Mesendoderm (in vitro differentiated cells): ENCODE measurements at regions not wholly inside any gene's neighbourhood (a gene's known extent, or its start where the extent isn't known, plus 50 kb on each side); places are given as distances from the start of the nearest gene placed in this dataset.

Experiments
- DNase-seq: peaks from one replicate; pipeline ENCODE4 v3.0.0; 2013
- H2AK5ac ChIP-seq: 2 replicates; pipeline ENCODE4 v1.6.1; 2013; ENCODE audit warnings: low read length, inconsistent platforms
- H2BK120ac ChIP-seq: 2 replicates; pipeline ENCODE4 v1.6.1; 2013; ENCODE audit warnings: low read depth, mild to moderate bottlenecking, low read length, moderate library complexity, mixed read lengths
- H2BK15ac ChIP-seq: replicated peaks from 2 replicates; pipeline ENCODE4 v1.6.1; 2013; ENCODE audit warnings: low read depth, mild to moderate bottlenecking, moderate library complexity
- H2BK5ac ChIP-seq: 2 replicates; pipeline ENCODE4 v1.6.1; 2013; ENCODE audit warnings: low read length, inconsistent platforms
- H3K18ac ChIP-seq: 2 replicates; pipeline ENCODE4 v1.6.1; 2013; ENCODE audit warnings: mild to moderate bottlenecking, low read length, mixed read lengths
- H3K23ac ChIP-seq: one replicate; pipeline ENCODE4 v1.6.1; 2013; ENCODE audit warnings: low read length
- H3K27ac ChIP-seq: 2 replicates; pipeline ENCODE4 v1.5.1; 2013; ENCODE audit warnings: low read depth, mild to moderate bottlenecking, inconsistent platforms, low read length, moderate library complexity
- H3K27me3 ChIP-seq: 2 replicates; pipeline ENCODE4 v1.6.1; 2013; ENCODE audit warnings: low read length, control low read depth, mild to moderate bottlenecking, inconsistent platforms; ENCODE audit not compliant: insufficient read depth, poor library complexity
- H3K36me3 ChIP-seq: 2 replicates; pipeline ENCODE4 v1.6.1; 2013; ENCODE audit warnings: low read length, inconsistent platforms; ENCODE audit not compliant: control insufficient read depth, insufficient read depth
- H3K4ac ChIP-seq: one replicate; pipeline ENCODE4 v1.6.1; 2013; ENCODE audit warnings: low read depth, mild to moderate bottlenecking, low read length, moderate library complexity
- H3K4me1 ChIP-seq: 2 replicates; pipeline ENCODE4 v1.6.1; 2013; ENCODE audit warnings: low read depth, low read length, inconsistent platforms; ENCODE audit not compliant: control insufficient read depth
- H3K4me2 ChIP-seq: 2 replicates; pipeline ENCODE4 v1.6.1; 2013; ENCODE audit warnings: low read length
- H3K4me3 ChIP-seq: 2 replicates; pipeline ENCODE4 v1.5.1; 2013; ENCODE audit warnings: mild to moderate bottlenecking, low read length
- H3K56ac ChIP-seq: one replicate; pipeline ENCODE4 v1.6.1; 2013; ENCODE audit warnings: low read length
- H3K79me1 ChIP-seq: 2 replicates; pipeline ENCODE4 v1.6.1; 2013; ENCODE audit warnings: low read length, inconsistent platforms
- H3K79me2 ChIP-seq: 2 replicates; pipeline ENCODE4 v1.6.1; 2013; ENCODE audit warnings: mild to moderate bottlenecking, low read length; ENCODE audit not compliant: control insufficient read depth, insufficient read depth
- H3K9ac ChIP-seq: 2 replicates; pipeline ENCODE4 v1.6.1; 2013; ENCODE audit warnings: low read length, inconsistent platforms
- H4K5ac ChIP-seq: one replicate; pipeline ENCODE4 v1.6.1; 2013; ENCODE audit warnings: low read length
- H4K8ac ChIP-seq: one replicate; pipeline ENCODE4 v1.6.1; 2013; ENCODE audit warnings: low read depth, mild to moderate bottlenecking, control low read depth, low read length, moderate library complexity
- WGBS: extraction: QIAGEN DNeasy Blood & Tissue Kit; methylation state at CpG from one replicate; pipeline ENCODE4 v1.1.7; 2013; ENCODE audit warnings: low lambda C conversion rate, missing lambda C conversion rate; ENCODE audit not compliant: insufficient coverage; ENCODE audit errors: extremely low coverage; 5-methylcytosine and 5-hydroxymethylcytosine counted together

DNA sequence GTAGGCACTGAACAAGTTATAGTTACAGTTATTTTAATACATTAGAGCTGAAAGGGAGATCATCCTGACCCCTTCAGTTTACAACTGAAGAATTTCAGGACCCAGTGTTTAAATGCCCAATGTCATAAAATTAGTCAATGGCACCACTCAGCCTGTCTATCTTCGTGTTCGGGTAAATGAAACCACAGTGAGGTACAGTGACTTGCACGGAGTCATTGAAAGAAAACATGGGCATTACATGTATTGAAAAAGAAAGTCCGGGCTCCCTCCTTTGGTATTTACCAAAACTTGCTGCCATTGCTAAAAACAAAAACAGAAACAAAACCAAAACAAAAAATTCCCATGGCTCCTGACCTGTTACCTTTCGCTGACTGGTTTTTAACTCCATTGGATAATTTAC is 131.7 kb downstream of the SH2D1A start:
- Histone ChIP-seq H3K23ac (no peak overlapping the region), H3K36me3 (no peaks in the 10 kb centered on the region), H2BK15ac (no peak overlapping the region), H3K4ac (no peak overlapping the region), H3K79me1 (no peaks in the 10 kb centered on the region), H3K9ac (no peak overlapping the region), H3K18ac (no peak overlapping the region), H3K56ac (no peak overlapping the region), H2BK5ac (no peak overlapping the region), H3K27me3 (no peaks in the 10 kb centered on the region), H3K79me2 (no peaks in the 10 kb centered on the region), H3K4me3 (no peak overlapping the region), H3K4me2 (no peak overlapping the region), H2AK5ac (no peak overlapping the region), H4K8ac (no peak overlapping the region), H3K4me1 (no peaks in the 10 kb centered on the region), H4K5ac (no peak overlapping the region), H2BK120ac (no peak overlapping the region), H3K27ac (no peak overlapping the region)
- WGBS: no CpG with 5 or more reads among the region's 5 CpGs
- no peak for DNase-seq

DNA sequence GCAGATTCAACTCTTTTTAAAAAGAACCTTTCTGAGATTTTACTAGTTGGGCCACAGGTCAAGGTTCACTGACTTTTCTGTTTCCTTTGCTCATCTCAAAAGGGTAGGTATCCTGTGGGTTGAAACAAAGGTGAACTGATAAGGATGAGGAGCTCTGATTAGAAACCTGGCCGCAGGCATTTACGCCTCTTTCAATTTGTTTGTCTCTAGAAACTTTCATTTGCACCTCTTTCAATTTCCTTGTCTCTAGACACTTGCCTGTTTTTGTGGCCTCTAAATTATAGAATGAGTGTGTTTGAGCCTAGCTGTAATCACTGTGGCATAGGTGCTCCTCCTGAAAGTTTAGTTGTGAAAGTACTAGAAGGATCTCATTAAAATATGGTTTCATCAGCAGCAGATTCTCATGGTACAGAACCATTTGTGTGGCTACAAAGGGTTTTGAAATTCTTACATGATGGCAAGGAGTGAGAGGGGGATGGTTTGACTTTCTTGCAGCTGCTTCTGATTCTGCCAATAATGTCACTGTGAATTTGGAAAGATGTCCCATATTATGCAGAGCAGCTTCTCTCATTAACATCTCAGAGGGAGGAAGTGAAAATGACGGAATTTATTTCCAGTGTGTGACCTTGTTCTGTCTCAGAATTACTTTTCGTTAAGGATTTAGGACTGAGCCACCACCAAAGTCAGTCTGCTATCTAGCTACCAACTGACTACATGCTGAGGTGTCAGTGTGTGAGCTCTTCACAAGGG is 142.2 kb downstream of the SH2D1A start:
- H2BK5ac ChIP-seq: no peak overlapping the region
- no peak overlapping the region for H4K8ac ChIP-seq
- no peak overlapping the region for H3K4me3 ChIP-seq
- no peak overlapping the region for H3K18ac ChIP-seq
- no peak overlapping the region for H4K5ac ChIP-seq
- H3K9ac ChIP-seq: no peak overlapping the region
- H3K27me3 ChIP-seq: no peaks in the 10 kb centered on the region
- H2AK5ac ChIP-seq: no peak overlapping the region
- no CpG with 5 or more reads among the region's 4 CpGs for WGBS
- H2BK120ac ChIP-seq: no peak overlapping the region
- H3K79me1 ChIP-seq: no peaks in the 10 kb centered on the region
- H3K4ac ChIP-seq: no peak overlapping the region
- H2BK15ac ChIP-seq: no peak overlapping the region
- H3K23ac ChIP-seq: no peak overlapping the region
- no peaks in the 10 kb centered on the region for H3K36me3 ChIP-seq
- H3K27ac ChIP-seq: no peak overlapping the region
- peak; percentile 78 for DNase-seq
- no peak overlapping the region for H3K56ac ChIP-seq
- H3K4me1 ChIP-seq: no peaks in the 10 kb centered on the region
- no peaks in the 10 kb centered on the region for H3K79me2 ChIP-seq
- H3K4me2 ChIP-seq: no peak overlapping the region

DNA sequence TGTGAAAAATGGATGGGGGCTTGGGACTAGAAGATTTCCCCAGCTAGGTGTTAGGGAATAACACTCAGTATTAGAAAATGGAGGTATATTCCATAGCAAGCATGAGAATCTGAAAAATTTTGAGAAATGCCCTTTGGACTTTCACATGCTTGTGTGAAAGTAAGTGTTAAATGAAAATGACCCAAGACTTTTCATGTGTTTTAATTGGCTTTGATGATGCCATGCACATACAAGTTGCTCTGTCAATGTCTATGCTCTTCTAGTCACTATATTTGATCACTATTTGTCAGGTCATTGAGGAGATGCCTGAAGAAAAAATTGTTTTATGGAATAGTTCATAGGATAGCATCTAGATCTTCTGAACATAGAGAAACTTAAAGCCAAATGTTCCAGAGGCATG is 147.6 kb downstream of the SH2D1A start:
- Histone ChIP-seq H3K56ac (no peak overlapping the region), H3K79me2 (no peaks in the 10 kb centered on the region), H3K4me3 (no peak overlapping the region), H3K23ac (no peak overlapping the region), H3K36me3 (no peaks in the 10 kb centered on the region), H3K27ac (no peak overlapping the region), H3K79me1 (no peaks in the 10 kb centered on the region), H4K8ac (no peak overlapping the region), H3K4me1 (no peaks in the 10 kb centered on the region), H3K27me3 (no peaks in the 10 kb centered on the region), H3K9ac (no peak overlapping the region), H2AK5ac (no peak overlapping the region), H3K4me2 (no peak overlapping the region), H4K5ac (no peak overlapping the region), H3K4ac (no peak overlapping the region), H2BK120ac (no peak overlapping the region), H2BK15ac (no peak overlapping the region), H2BK5ac (no peak overlapping the region), H3K18ac (no peak overlapping the region)
- DNase-seq: no peak

DNA sequence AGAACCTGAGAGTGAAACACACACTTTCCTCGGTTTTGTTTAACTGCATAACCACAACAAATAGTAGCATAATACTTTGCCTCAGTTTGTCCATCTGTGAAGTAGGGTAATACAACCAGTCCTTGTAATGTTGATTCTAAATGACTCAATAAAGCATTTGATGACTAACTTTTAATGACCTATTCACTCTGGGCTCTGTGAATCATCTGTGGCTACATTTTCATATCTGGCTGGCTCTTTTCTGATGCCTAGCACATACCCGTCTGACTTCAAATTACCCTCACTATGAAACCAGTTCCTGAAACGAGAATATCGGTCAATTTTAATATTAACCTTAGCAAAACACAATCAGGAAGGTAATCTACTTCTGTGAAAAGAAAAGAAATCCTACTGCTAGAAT is 151.0 kb downstream of the SH2D1A start:
- no peak overlapping the region for H3K18ac ChIP-seq
- H3K36me3 ChIP-seq: no peaks in the 10 kb centered on the region
- no peak overlapping the region for H2BK120ac ChIP-seq
- WGBS: no CpG with 5 or more reads among the region's 4 CpGs
- H3K27me3 ChIP-seq: no peaks in the 10 kb centered on the region
- no peak overlapping the region for H3K4me2 ChIP-seq
- H3K27ac ChIP-seq: no peak overlapping the region
- no peak overlapping the region for H4K5ac ChIP-seq
- no peak overlapping the region for H4K8ac ChIP-seq
- no peak overlapping the region for H2BK5ac ChIP-seq
- DNase-seq: no peak
- no peaks in the 10 kb centered on the region for H3K79me1 ChIP-seq
- H3K23ac ChIP-seq: no peak overlapping the region
- H3K9ac ChIP-seq: no peak overlapping the region
- H3K79me2 ChIP-seq: no peaks in the 10 kb centered on the region
- no peaks in the 10 kb centered on the region for H3K4me1 ChIP-seq
- H3K56ac ChIP-seq: no peak overlapping the region
- H3K4me3 ChIP-seq: no peak overlapping the region
- H2BK15ac ChIP-seq: no peak overlapping the region
- no peak overlapping the region for H3K4ac ChIP-seq
- no peak overlapping the region for H2AK5ac ChIP-seq

DNA sequence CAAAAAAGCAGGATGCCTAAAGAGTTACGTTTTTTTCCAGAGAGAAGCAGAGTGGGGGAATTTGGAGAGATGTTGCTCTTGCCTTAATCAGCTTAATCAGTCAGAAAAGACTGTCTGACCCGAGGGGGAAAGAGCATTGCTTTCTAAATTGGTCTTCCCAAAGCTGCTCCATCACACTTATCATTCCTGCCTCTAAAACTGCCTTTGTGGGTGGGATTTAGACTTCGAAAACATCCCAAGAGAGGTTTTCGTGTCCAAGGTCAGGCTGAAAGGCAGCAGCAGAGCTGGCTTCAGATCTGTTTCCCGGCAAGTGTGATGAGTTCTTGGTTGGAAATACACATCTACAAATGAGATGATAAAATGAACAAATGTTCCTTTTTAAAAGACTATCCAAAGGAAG is 155.2 kb downstream of the SH2D1A start:
- no peak overlapping the region for H2AK5ac ChIP-seq
- H3K27ac ChIP-seq: no peak overlapping the region
- no peaks in the 10 kb centered on the region for H3K27me3 ChIP-seq
- no peak for DNase-seq
- H2BK5ac ChIP-seq: no peak overlapping the region
- no peak overlapping the region for H3K56ac ChIP-seq
- no peak overlapping the region for H3K4ac ChIP-seq
- no peaks in the 10 kb centered on the region for H3K79me2 ChIP-seq
- no peak overlapping the region for H2BK15ac ChIP-seq
- no peak overlapping the region for H3K4me3 ChIP-seq
- no peak overlapping the region for H4K8ac ChIP-seq
- H3K79me1 ChIP-seq: no peaks in the 10 kb centered on the region
- H3K23ac ChIP-seq: no peak overlapping the region
- H2BK120ac ChIP-seq: no peak overlapping the region
- H4K5ac ChIP-seq: no peak overlapping the region
- H3K18ac ChIP-seq: no peak overlapping the region
- H3K4me1 ChIP-seq: no peaks in the 10 kb centered on the region
- no peaks in the 10 kb centered on the region for H3K36me3 ChIP-seq
- no CpG with 5 or more reads among the region's 5 CpGs for WGBS
- no peak overlapping the region for H3K4me2 ChIP-seq
- H3K9ac ChIP-seq: no peak overlapping the region

DNA sequence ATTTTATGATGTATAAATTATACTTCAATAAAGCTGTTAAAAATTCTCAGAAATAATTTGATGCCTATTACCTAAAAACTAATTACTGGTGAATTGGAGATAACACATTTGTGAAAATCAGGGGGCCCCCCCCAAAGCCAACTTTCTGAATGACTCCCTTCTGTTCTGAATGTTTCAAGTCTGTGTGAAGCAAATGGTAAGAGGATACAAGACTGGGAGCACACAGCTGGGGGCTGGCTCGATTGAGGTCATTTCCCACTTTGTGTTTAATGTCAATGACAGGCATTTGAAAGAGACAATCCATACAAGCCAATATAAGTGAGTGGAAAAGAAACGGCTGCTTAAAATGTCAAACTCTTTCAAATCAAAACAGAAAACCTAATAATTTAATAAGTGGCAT is 155.8 kb downstream of the SH2D1A start:
- Histone ChIP-seq H3K18ac (no peak overlapping the region), H3K4me3 (no peak overlapping the region), H3K56ac (no peak overlapping the region), H3K27ac (no peak overlapping the region), H3K4ac (no peak overlapping the region), H4K8ac (no peak overlapping the region), H2BK15ac (no peak overlapping the region), H2BK5ac (no peak overlapping the region), H4K5ac (no peak overlapping the region), H3K79me1 (no peaks in the 10 kb centered on the region), H2AK5ac (no peak overlapping the region), H3K36me3 (no peaks in the 10 kb centered on the region), H3K23ac (no peak overlapping the region), H2BK120ac (no peak overlapping the region), H3K27me3 (no peaks in the 10 kb centered on the region), H3K4me1 (no peaks in the 10 kb centered on the region), H3K9ac (no peak overlapping the region), H3K4me2 (no peak overlapping the region), H3K79me2 (no peaks in the 10 kb centered on the region)
- DNase-seq: peak; percentile 12
- WGBS: no CpG with 5 or more reads among the region's 2 CpGs
